Gastrocnemius medialis (tissue), 4 donors: ENCODE measurements at regions not wholly inside any gene's neighbourhood (a gene's known extent, or its start where the extent isn't known, plus 50 kb on each side); places are given as distances from the start of the nearest gene placed in this dataset.

Experiments
- ATAC-seq, 2 donors: fragments of 150-250 bp; one replicate each; pipeline ENCODE4 v1.9.1; 2016
- DNase-seq, 2 donors: peaks; one replicate each; pipeline ENCODE4 v3.0.0-alpha.2; 2019
- H3K27ac ChIP-seq, 4 donors: fragments of 200-600 bp; sonication (generic); 1 replicate in 1 of 4; 2 replicates in 3 of 4; pipeline ENCODE4 v1.5.1; 2016 to 2018; ENCODE audit warnings: mild to moderate bottlenecking in 2 of 4, moderate library complexity in 1 of 4
- H3K27me3 ChIP-seq, 3 donors: fragments of 200-600 bp; sonication (generic) in 2 of 3; 1 replicate in 1 of 3; 2 replicates in 2 of 3; pipeline versions ENCODE4 v1.5.1 to v1.6.0; 2016 to 2019; ENCODE audit warnings: mild to moderate bottlenecking in 1 of 3, moderate library complexity in 1 of 3
- H3K36me3 ChIP-seq, 2 donors: fragments of 200-600 bp; sonication (generic) in 1 of 2; one replicate each; pipeline ENCODE4 v1.5.1; 2017 to 2018
- H3K4me1 ChIP-seq, 2 donors: fragments of 200-600 bp; sonication (generic) in 1 of 2; one replicate each; pipeline ENCODE4 v1.5.1; 2016 to 2017; ENCODE audit warnings: mild to moderate bottlenecking in 2 of 2
- H3K4me3 ChIP-seq, 4 donors: fragments of 200-600 bp; sonication (generic) in 3 of 4; 1 replicate in 1 of 4; 2 replicates in 3 of 4; pipeline ENCODE4 v1.5.1; 2016 to 2019; ENCODE audit warnings: mild to moderate bottlenecking in 2 of 4
- H3K9me3 ChIP-seq, 3 donors: fragments of 200-600 bp; sonication (generic) in 2 of 3; 1 replicate in 1 of 3; 2 replicates in 2 of 3; pipeline ENCODE4 v1.5.1; 2016 to 2019
- POLR2A ChIP-seq, 2 donors: fragments of 450-650 bp; IDR thresholded peaks; one replicate each; pipeline ENCODE4 v1.6.1; 2017; ENCODE audit warnings: antibody characterized with exemption in 2 of 2, mild to moderate bottlenecking in 2 of 2, moderate library complexity in 2 of 2
- in situ Hi-C, 4 donors: fragments of 200-750 bp; cut with MboI; loops; one replicate each; pipeline versions ENCODE4 v1.15.0 to v1.8.0; 2017; ENCODE audit warnings: low sequenced_read_pairs in 4 of 4
- intact Hi-C: fragments of 100-400 bp; cut with DNase I; formaldehyde crosslinking; loops from one replicate; pipeline ENCODE4 v1.15.1; 2023; ENCODE audit warnings: low total_unique reads
- TF ChIP-seq, protein P1 (sequence below), 5 experiments: fragments of 450-650 bp in 3 of 5; fragments of 200-600 bp in 2 of 5; sonication (generic) in 2 of 5; IDR thresholded peaks in 4 of 5; conservative IDR thresholded peaks in 1 of 5; 1 replicate in 4 of 5; 2 replicates in 1 of 5; pipeline ENCODE4 v1.5.1; 2016 to 2019; ENCODE audit warnings: antibody characterized with exemption in 5 of 5, mild to moderate bottlenecking in 3 of 5, moderate library complexity in 3 of 5

DNA sequence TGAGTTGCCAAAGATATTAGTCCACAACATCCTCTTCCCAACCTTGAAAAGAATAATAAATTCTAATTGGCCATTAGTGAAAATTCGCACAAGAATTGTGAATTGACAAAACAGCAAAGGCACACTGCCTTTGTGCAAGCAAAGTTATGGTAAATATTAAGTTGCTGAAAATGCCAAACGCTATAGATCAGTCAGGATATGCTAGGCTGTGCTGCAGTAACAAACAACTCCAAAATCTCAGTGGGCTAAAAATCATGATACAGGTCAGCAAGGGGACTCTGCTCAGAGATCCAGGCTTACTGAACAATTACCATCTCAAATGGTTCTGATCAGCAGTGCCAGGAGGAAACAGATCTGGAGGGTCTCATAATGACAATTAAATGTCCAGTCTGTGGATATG lies 238.0 kb upstream of the IGF1R start:
- in situ Hi-C loops: loop anchor here in 2 of 4 donors (10.0 to 25.0 kb wide), 2 partner anchors 498 to 506 kb away; no protein-coding TSS in a partner anchor

DNA sequence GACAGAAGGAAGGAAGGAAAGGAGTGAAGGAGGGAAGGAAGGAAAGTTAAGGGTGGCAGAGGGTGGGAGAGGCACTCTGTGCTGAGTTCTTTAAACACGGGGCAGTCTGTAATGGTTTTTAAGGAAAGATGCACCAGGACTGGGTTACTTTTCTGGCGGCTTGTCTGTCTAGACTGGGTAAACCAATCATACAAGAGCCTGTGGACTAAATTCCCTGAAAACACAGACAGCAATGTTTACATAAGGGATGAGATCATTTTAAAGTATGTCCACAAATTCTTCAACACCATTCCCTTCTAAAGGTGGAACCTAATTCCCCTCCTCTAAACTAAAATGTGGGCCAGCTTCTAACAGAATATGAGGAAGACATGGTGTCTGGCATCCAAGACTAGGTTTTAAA lies 235.5 kb upstream of the IGF1R start:
- intact Hi-C loops: no loop called here
- H3K27me3 ChIP-seq: no peaks in the 10 kb centered on the region
- no peak for ATAC-seq
- TF ChIP-seq, protein P1, sequence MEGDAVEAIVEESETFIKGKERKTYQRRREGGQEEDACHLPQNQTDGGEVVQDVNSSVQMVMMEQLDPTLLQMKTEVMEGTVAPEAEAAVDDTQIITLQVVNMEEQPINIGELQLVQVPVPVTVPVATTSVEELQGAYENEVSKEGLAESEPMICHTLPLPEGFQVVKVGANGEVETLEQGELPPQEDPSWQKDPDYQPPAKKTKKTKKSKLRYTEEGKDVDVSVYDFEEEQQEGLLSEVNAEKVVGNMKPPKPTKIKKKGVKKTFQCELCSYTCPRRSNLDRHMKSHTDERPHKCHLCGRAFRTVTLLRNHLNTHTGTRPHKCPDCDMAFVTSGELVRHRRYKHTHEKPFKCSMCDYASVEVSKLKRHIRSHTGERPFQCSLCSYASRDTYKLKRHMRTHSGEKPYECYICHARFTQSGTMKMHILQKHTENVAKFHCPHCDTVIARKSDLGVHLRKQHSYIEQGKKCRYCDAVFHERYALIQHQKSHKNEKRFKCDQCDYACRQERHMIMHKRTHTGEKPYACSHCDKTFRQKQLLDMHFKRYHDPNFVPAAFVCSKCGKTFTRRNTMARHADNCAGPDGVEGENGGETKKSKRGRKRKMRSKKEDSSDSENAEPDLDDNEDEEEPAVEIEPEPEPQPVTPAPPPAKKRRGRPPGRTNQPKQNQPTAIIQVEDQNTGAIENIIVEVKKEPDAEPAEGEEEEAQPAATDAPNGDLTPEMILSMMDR (IDR thresholded peaks at IDR 0.05 in 4 of 5, conservative IDR thresholded peaks at IDR 0.05 in 1 of 5): no peak
- TF ChIP-seq POLR2A (IDR thresholded peaks at IDR 0.05): no peak
- DNase-seq: no peak
- in situ Hi-C loops: loop anchor here in 2 of 4 donors (10.0 to 25.0 kb wide), 2 partner anchors 501 to 508 kb away; no protein-coding TSS in a partner anchor
- H3K4me1 ChIP-seq: no peaks in the 10 kb centered on the region
- no peak overlapping the region for H3K4me3 ChIP-seq
- H3K9me3 ChIP-seq: no peaks in the 10 kb centered on the region
- no peaks in the 10 kb centered on the region for H3K36me3 ChIP-seq
- H3K27ac ChIP-seq: peak overlapping the region in 1 of 4 donors; percentile 56

More for the DNA sequence above, 238.0 kb upstream of the IGF1R start:
- no peaks in the 10 kb centered on the region for H3K27me3 ChIP-seq
- DNase-seq (no peak), ATAC-seq (no peak)
- H3K4me3 ChIP-seq: no peak overlapping the region
- TF ChIP-seq, protein P1 (IDR thresholded peaks at IDR 0.05 in 4 of 5, conservative IDR thresholded peaks at IDR 0.05 in 1 of 5): no peak
- no peak for TF ChIP-seq POLR2A (IDR thresholded peaks at IDR 0.05)
- H3K27ac ChIP-seq: no peak overlapping the region
- H3K36me3 ChIP-seq: no peaks in the 10 kb centered on the region
- H3K4me1 ChIP-seq: no peaks in the 10 kb centered on the region
- no peaks in the 10 kb centered on the region for H3K9me3 ChIP-seq
- intact Hi-C loops: no loop called here

DNA sequence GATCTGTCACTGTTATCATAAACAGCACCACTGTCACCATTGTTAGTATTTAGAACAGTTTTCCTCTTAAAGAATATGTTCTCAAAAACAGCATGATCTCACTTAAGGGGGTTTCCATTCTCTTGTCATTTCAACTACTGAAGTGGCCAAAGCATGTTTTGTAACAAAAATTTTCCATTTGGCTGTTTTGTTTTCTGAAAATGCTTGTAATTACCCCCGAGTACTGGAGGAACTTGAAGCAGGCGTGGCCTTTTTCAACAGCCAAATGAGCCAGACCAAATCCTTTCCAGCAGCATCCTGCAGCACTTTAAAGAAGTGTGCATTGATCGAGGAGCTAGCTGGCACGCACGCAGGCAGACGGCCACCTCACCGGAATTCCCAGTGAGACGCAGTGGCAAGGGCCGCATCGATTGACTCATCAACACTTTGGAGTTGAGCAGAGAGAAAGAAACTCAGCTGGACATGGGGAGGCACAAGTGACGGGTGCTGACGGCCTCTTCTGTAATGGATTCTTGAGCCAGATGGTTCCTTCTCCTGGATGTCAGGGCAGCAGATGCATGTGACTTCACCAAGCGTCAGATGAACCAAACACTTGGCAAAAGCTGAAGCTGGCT lies 234.3 kb upstream of the IGF1R start:
- intact Hi-C loops: no loop called here
- peaks cover 0 to 2% (median 0%) of the 10 kb centered on the region in 3 donors for H3K27me3 ChIP-seq
- in situ Hi-C loops: loop anchor here in 2 of 4 donors (10.0 to 25.0 kb wide), 2 partner anchors 502 to 509 kb away; no protein-coding TSS in a partner anchor
- ATAC-seq: peak; percentile 30 to 48
- H3K4me1 ChIP-seq: no peaks in the 10 kb centered on the region
- H3K9me3 ChIP-seq: no peaks in the 10 kb centered on the region
- TF ChIP-seq, protein P1 (IDR thresholded peaks at IDR 0.05 in 4 of 5, conservative IDR thresholded peaks at IDR 0.05 in 1 of 5): no peak
- TF ChIP-seq POLR2A (IDR thresholded peaks at IDR 0.05): no peak
- peak; percentile 12 to 35 for DNase-seq
- no peaks in the 10 kb centered on the region for H3K36me3 ChIP-seq
- H3K4me3 ChIP-seq: no peak overlapping the region
- H3K27ac ChIP-seq: peak overlapping the region; percentile 27 to 61 (median 50)

DNA sequence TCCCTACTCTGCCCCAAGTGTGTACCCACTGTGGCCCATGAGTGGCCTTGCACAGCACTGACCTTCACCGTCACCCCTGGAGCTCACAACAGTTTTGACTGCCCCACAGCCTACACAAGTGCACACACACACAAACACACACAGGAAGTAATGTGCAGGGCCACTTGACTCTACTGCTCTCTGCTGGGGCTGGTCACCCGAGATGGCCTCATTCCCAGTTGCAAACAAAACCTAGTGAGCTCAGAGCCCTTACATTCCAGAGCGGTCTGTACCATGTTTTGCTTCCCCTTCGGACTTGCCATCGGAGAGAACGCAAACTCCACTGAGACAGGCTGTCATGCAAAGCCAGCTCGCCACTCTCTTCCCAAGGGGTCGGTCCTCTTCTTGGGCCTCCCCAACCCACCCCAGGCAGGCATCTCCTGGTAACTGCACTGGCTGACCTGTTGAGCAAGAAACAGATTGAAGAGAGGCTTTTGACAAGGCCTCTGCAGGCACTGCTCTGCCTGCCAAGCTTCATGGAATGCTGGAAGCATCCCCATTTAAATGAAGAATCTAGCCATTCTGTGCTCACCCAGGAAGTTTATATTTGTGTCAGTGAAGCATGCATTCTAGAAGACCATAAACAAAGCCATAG lies 232.0 kb upstream of the IGF1R start:
- peaks cover 6 to 8% (median 6%) of the 10 kb centered on the region in 3 donors for H3K27me3 ChIP-seq
- in situ Hi-C loops (loop anchor here in 3 of 4 donors (5.0 to 25.0 kb wide), 3 partner anchors 99 to 512 kb away; no protein-coding TSS in a partner anchor), intact Hi-C loops (no loop called here)
- H3K27ac ChIP-seq: no peak overlapping the region
- peaks cover 1 to 2% of the 10 kb centered on the region in 2 donors for H3K4me1 ChIP-seq
- H3K9me3 ChIP-seq: no peaks in the 10 kb centered on the region
- TF ChIP-seq, protein P1 (IDR thresholded peaks at IDR 0.05 in 4 of 5, conservative IDR thresholded peaks at IDR 0.05 in 1 of 5): no peak
- no peak for TF ChIP-seq POLR2A (IDR thresholded peaks at IDR 0.05)
- no peak for DNase-seq
- no peak overlapping the region for H3K4me3 ChIP-seq
- ATAC-seq: no peak
- H3K36me3 ChIP-seq: no peaks in the 10 kb centered on the region
